ENCODE measurements at regions not wholly inside any gene's neighbourhood (a gene's known extent, or its start where the extent isn't known, plus 50 kb on each side); places are given as distances from the start of the nearest gene placed in this dataset.
"Not testable (repeated sequence)": the region's sequence is repeated elsewhere in the genome, so short reads cannot be mapped to it uniquely, and the experiment has no call there.

GRCh38 chr9:75197561-75197960 lies 109.2 kb downstream of the OSTF1 start:
- no peak for DNase-seq (ENCODE audit: low spot score)
- in situ Hi-C loops (cut with MboI; ENCODE audit: low sequenced_read_pairs, unreplicated experiment): no loop called here
- no peak for TF ChIP-seq CTCF (IDR thresholded peaks at IDR 0.05; ENCODE audit: borderline replicate concordance, control extremely low read depth, extremely low read depth, insufficient read depth, missing control alignments)

GRCh38 chr9:75198436-75198835 lies 110.1 kb downstream of the OSTF1 start:
- no peak for TF ChIP-seq CTCF (IDR thresholded peaks at IDR 0.05; ENCODE audit: borderline replicate concordance, control extremely low read depth, extremely low read depth, insufficient read depth, missing control alignments)
- in situ Hi-C loops (cut with MboI; ENCODE audit: low sequenced_read_pairs, unreplicated experiment): no loop called here
- DNase-seq (ENCODE audit: low spot score): no peak

GRCh38 chr9:75200892-75201470 lies 112.7 kb downstream of the OSTF1 start:
- in situ Hi-C loops (cut with MboI; ENCODE audit: low sequenced_read_pairs, unreplicated experiment): no loop called here
- no peak for TF ChIP-seq CTCF (IDR thresholded peaks at IDR 0.05; ENCODE audit: borderline replicate concordance, control extremely low read depth, extremely low read depth, insufficient read depth, missing control alignments)
- DNase-seq (ENCODE audit: low spot score): peak; percentile 40

GRCh38 chr9:75201480-75202209 lies 113.3 kb downstream of the OSTF1 start:
- in situ Hi-C loops (cut with MboI; ENCODE audit: low sequenced_read_pairs, unreplicated experiment): no loop called here
- TF ChIP-seq CTCF (IDR thresholded peaks at IDR 0.05; ENCODE audit: borderline replicate concordance, control extremely low read depth, extremely low read depth, insufficient read depth, missing control alignments): no peak
- DNase-seq (ENCODE audit: low spot score): no peak

GRCh38 chr9:75207997-75208396 lies 119.7 kb downstream of the OSTF1 start:
- in situ Hi-C loops (cut with MboI; ENCODE audit: low sequenced_read_pairs, unreplicated experiment); DNase-seq (ENCODE audit: low spot score): not testable (repeated sequence)

- TF ChIP-seq CTCF (IDR thresholded peaks at IDR 0.05; ENCODE audit: borderline replicate concordance, control extremely low read depth, extremely low read depth, insufficient read depth, missing control alignments): no peak
- in situ Hi-C loops (cut with MboI; ENCODE audit: low sequenced_read_pairs, unreplicated experiment): no loop called here
- DNase-seq (ENCODE audit: low spot score): no peak
These were observed 121.9 kb downstream of the OSTF1 start for GRCh38 chr9:75210215-75210614.

GRCh38 chr9:75213765-75214164 lies 125.5 kb downstream of the OSTF1 start:
- no peak for DNase-seq (ENCODE audit: low spot score)
- in situ Hi-C loops (cut with MboI; ENCODE audit: low sequenced_read_pairs, unreplicated experiment): no loop called here
- TF ChIP-seq CTCF (IDR thresholded peaks at IDR 0.05; ENCODE audit: borderline replicate concordance, control extremely low read depth, extremely low read depth, insufficient read depth, missing control alignments): no peak

Measured in GM13976 (cell line).